IMR-90 (cell line): ENCODE measurements at regions not wholly inside any gene's neighbourhood (a gene's known extent, or its start where the extent isn't known, plus 50 kb on each side); places are given as distances from the start of the nearest gene placed in this dataset.

ENCODE experiments used
- ATAC-seq: fragments of 200-7000 bp; cut with Tn5 transposase; 2 replicates; pipeline ENCODE4 v1.9.1; 2020; ENCODE audit warnings: low read depth, mild to moderate bottlenecking, moderate library complexity
- BruUV-seq: library from RNA; stranded (reverse); fragments of 400-500 nt; replicated peaks from 2 replicates; lab custom pipeline; 2021; lab: Mats Ljungman, UMichigan
- CTCF ChIA-PET: fragments of 300-600 bp; formaldehyde crosslinking; extraction: SDS; loops from one replicate; lab custom pipeline; 2021; ENCODE audit warnings: antibody characterized with exemption; lab: Yijun Ruan, JAX
- POLR2A ChIA-PET: fragments of 300-600 bp; sonication (Branson Sonifier 250); formaldehyde crosslinking; loops from one replicate; lab custom pipeline; 2022; ENCODE audit warnings: antibody characterized with exemption; ENCODE audit not compliant: unreplicated experiment; lab: Charles Lee
- DNase-seq: peaks from one replicate; pipeline ENCODE4 v3.0.0; 2013
- H2AFZ ChIP-seq: replicated peaks from 2 replicates; pipeline ENCODE3; 2013; ENCODE audit warnings: low read length, mild to moderate bottlenecking; ENCODE audit not compliant: poor library complexity
- H2AK5ac ChIP-seq: 2 replicates; pipeline ENCODE4 v1.6.1; 2013; ENCODE audit warnings: low read depth, low read length, inconsistent platforms
- H2AK9ac ChIP-seq: replicated peaks from 2 replicates; pipeline ENCODE3; 2013; ENCODE audit warnings: mild to moderate bottlenecking, low read depth, low read length, moderate library complexity; ENCODE audit not compliant: poor library complexity
- H2BK120ac ChIP-seq: 2 replicates; pipeline ENCODE4 v1.6.1; 2013; ENCODE audit warnings: low read depth, low read length, inconsistent platforms
- H2BK15ac ChIP-seq: 3 replicates; pipeline ENCODE4 v1.6.1; 2013; ENCODE audit warnings: low read depth, low read length, inconsistent platforms
- H2BK20ac ChIP-seq: 2 replicates; pipeline ENCODE4 v1.6.1; 2013; ENCODE audit warnings: low read depth, mild to moderate bottlenecking, inconsistent platforms, low read length, moderate library complexity
- H2BK5ac ChIP-seq: 2 replicates; pipeline ENCODE4 v1.6.1; 2013; ENCODE audit warnings: mild to moderate bottlenecking, low read depth, low read length, inconsistent platforms; ENCODE audit not compliant: poor library complexity, severe bottlenecking
- H3K14ac ChIP-seq: replicated peaks from 2 replicates; pipeline ENCODE4 v1.6.1; 2013; ENCODE audit warnings: low read depth, low read length, inconsistent platforms
- H3K18ac ChIP-seq: 2 replicates; pipeline ENCODE4 v1.6.1; 2013; ENCODE audit warnings: low read depth, low read length, control low read depth
- H3K23ac ChIP-seq: 2 replicates; pipeline ENCODE4 v1.6.1; 2013; ENCODE audit warnings: low read depth, low read length, inconsistent platforms
- H3K27ac ChIP-seq: 2 replicates; pipeline ENCODE4 v1.5.1; 2013; ENCODE audit warnings: mild to moderate bottlenecking, control low read depth, low read length; ENCODE audit not compliant: insufficient read depth
- H3K27me3 ChIP-seq: 2 replicates; pipeline ENCODE4 v1.6.1; 2013; ENCODE audit warnings: low read length; ENCODE audit not compliant: control insufficient read depth, insufficient read depth
- H3K36me3 ChIP-seq: 2 replicates; pipeline ENCODE4 v1.6.1; 2013; ENCODE audit warnings: low read length, mixed read lengths; ENCODE audit not compliant: control insufficient read depth, insufficient read depth
- H3K4ac ChIP-seq: 2 replicates; pipeline ENCODE4 v1.6.1; 2013; ENCODE audit warnings: low read depth, low read length, inconsistent platforms
- H3K4me1 ChIP-seq: 2 replicates; pipeline ENCODE4 v1.6.1; 2013; ENCODE audit warnings: low read length, mixed read lengths; ENCODE audit not compliant: control insufficient read depth, insufficient read depth
- H3K4me2 ChIP-seq: 2 replicates; pipeline ENCODE4 v1.6.1; 2013; ENCODE audit warnings: low read depth, mild to moderate bottlenecking, control low read depth, low read length, moderate library complexity
- H3K4me3 ChIP-seq: 2 replicates; pipeline ENCODE4 v1.5.1; 2013; ENCODE audit warnings: low read depth, mild to moderate bottlenecking, control low read depth, low read length, moderate library complexity; ENCODE audit not compliant: insufficient read depth
- H3K56ac ChIP-seq: 2 replicates; pipeline ENCODE4 v1.6.1; 2013; ENCODE audit warnings: low read length, inconsistent platforms; ENCODE audit not compliant: insufficient read depth; ENCODE audit errors: extremely low read depth
- H3K79me1 ChIP-seq, 2 experiments: 2 replicates each; pipeline ENCODE4 v1.6.1; 2013; ENCODE audit warnings: low read length in 2 of 2, inconsistent platforms in 1 of 2, low read depth in 1 of 2
- H3K9ac ChIP-seq: 2 replicates; pipeline ENCODE4 v1.6.1; 2013; ENCODE audit warnings: low read depth, low read length, control low read depth
- H3K9me1 ChIP-seq: 2 replicates; pipeline ENCODE4 v1.6.1; 2013; ENCODE audit warnings: low read length, inconsistent platforms; ENCODE audit not compliant: insufficient read depth
- H3K9me3 ChIP-seq: 2 replicates; pipeline ENCODE4 v1.6.1; 2013; ENCODE audit warnings: low read length; ENCODE audit not compliant: control insufficient read depth, insufficient read depth
- H4K20me1 ChIP-seq: 2 replicates; pipeline ENCODE4 v1.6.1; 2013; ENCODE audit warnings: low read length, inconsistent platforms; ENCODE audit not compliant: insufficient read depth
- H4K5ac ChIP-seq: 2 replicates; pipeline ENCODE4 v1.6.1; 2013; ENCODE audit warnings: mild to moderate bottlenecking, low read depth, low read length, control low read depth
- H4K8ac ChIP-seq, 2 experiments: 2 replicates each; pipeline ENCODE4 v1.6.1; 2013; ENCODE audit warnings: low read depth in 2 of 2, low read length in 2 of 2, control low read depth in 1 of 2, inconsistent platforms in 1 of 2
- H4K91ac ChIP-seq: 2 replicates; pipeline ENCODE4 v1.6.1; 2013; ENCODE audit warnings: low read depth, low read length, inconsistent platforms; ENCODE audit not compliant: insufficient read depth
- BHLHE40 ChIP-seq: fragments of 150-350 bp; IDR thresholded peaks from 2 replicates; pipeline ENCODE4 v1.6.1; 2016; ENCODE audit warnings: mild to moderate bottlenecking, low read depth, low read length
- CEBPB ChIP-seq: IDR thresholded peaks from 2 replicates; pipeline ENCODE4 v1.6.1; 2012; ENCODE audit warnings: low read depth, low read length, improper control_type of control experiment
- CHD1 ChIP-seq: IDR thresholded peaks from 2 replicates; pipeline ENCODE4 v1.6.1; 2012; ENCODE audit warnings: low read depth, low read length, improper control_type of control experiment
- FOS ChIP-seq: fragments of 150-350 bp; IDR thresholded peaks from 2 replicates; pipeline ENCODE4 v1.6.1; 2016; ENCODE audit warnings: low read depth, low read length
- MAFK ChIP-seq: IDR thresholded peaks from 2 replicates; pipeline ENCODE4 v1.6.1; 2012; ENCODE audit warnings: low read depth, low read length, improper control_type of control experiment
- MAZ ChIP-seq: IDR thresholded peaks from 2 replicates; pipeline ENCODE4 v1.6.1; 2012; ENCODE audit warnings: low read depth, mild to moderate bottlenecking, low read length, improper control_type of control experiment, moderate library complexity, borderline replicate concordance
- MXI1 ChIP-seq: IDR thresholded peaks from 2 replicates; pipeline ENCODE4 v1.6.1; 2012; ENCODE audit warnings: low read depth, mild to moderate bottlenecking, low read length, moderate library complexity, borderline replicate concordance
- NFE2L2 ChIP-seq: fragments of 150-350 bp; IDR thresholded peaks from 2 replicates; pipeline ENCODE4 v1.6.1; 2016; ENCODE audit warnings: low read depth, mild to moderate bottlenecking, low read length
- POLR2A ChIP-seq: IDR thresholded peaks from 2 replicates; pipeline ENCODE4 v1.6.1; 2012; ENCODE audit warnings: mild to moderate bottlenecking, low read depth, low read length
- RAD21 ChIP-seq: IDR thresholded peaks from 2 replicates; pipeline ENCODE4 v1.6.1; 2012; ENCODE audit warnings: low read length, improper control_type of control experiment
- RCOR1 ChIP-seq: IDR thresholded peaks from 2 replicates; pipeline ENCODE4 v1.6.1; 2012; ENCODE audit warnings: mild to moderate bottlenecking, low read length, improper control_type of control experiment; ENCODE audit not compliant: insufficient replicate concordance
- RFX5 ChIP-seq: IDR thresholded peaks from 2 replicates; pipeline ENCODE4 v1.8.0; 2012; ENCODE audit warnings: low read depth, mild to moderate bottlenecking, low read length, moderate library complexity
- SMC3 ChIP-seq: fragments of 150-350 bp; IDR thresholded peaks from 2 replicates; pipeline ENCODE4 v1.6.1; 2016; ENCODE audit warnings: low read depth, mild to moderate bottlenecking, antibody characterized with exemption, low read length, moderate library complexity
- WGBS, 2 experiments: methylation state at CpG; one replicate each; pipeline versions ENCODE4 v1.1.5 to v1.1.7; 2013; ENCODE audit warnings: missing lambda C conversion rate in 2 of 2; ENCODE audit not compliant: insufficient read length in 1 of 2; ENCODE audit errors: extremely low coverage in 2 of 2; 5-methylcytosine and 5-hydroxymethylcytosine counted together
- dilution Hi-C: fragments of 300-500 bp; cut with HindIII; formaldehyde crosslinking; loops from one replicate; pipeline ENCODE4 v1.14.3; 2018; ENCODE audit warnings: low sequenced_read_pairs; ENCODE audit not compliant: unreplicated experiment
- in situ Hi-C: fragments of 300-500 bp; cut with MboI; formaldehyde crosslinking; loops from 3 replicates; pipeline ENCODE4 v1.14.3; 2019; ENCODE audit warnings: low sequenced_read_pairs, inconsistent platforms, mixed read lengths
- intact Hi-C: fragments of 100-400 bp; cut with micrococcal nuclease; formaldehyde crosslinking; loops from 2 replicates; pipeline ENCODE4 v1.10.0; 2022
- TF ChIP-seq, protein P1 (sequence below): fragments of 150-350 bp; IDR thresholded peaks from 2 replicates; pipeline ENCODE4 v1.6.1; 2016; ENCODE audit warnings: low read depth, mild to moderate bottlenecking, low read length, moderate library complexity, borderline replicate concordance
- TF ChIP-seq, protein P2 (sequence below): conservative IDR thresholded peaks from 2 replicates; pipeline ENCODE4 v1.5.1; 2012; ENCODE audit warnings: mild to moderate bottlenecking, low read depth, low read length, improper control_type of control experiment
- TF ChIP-seq, protein P3 (sequence below): fragments of 150-350 bp; IDR thresholded peaks from 2 replicates; pipeline ENCODE4 v1.6.1; 2017; ENCODE audit warnings: mild to moderate bottlenecking, antibody characterized with exemption, low read length, low read depth

DNA sequence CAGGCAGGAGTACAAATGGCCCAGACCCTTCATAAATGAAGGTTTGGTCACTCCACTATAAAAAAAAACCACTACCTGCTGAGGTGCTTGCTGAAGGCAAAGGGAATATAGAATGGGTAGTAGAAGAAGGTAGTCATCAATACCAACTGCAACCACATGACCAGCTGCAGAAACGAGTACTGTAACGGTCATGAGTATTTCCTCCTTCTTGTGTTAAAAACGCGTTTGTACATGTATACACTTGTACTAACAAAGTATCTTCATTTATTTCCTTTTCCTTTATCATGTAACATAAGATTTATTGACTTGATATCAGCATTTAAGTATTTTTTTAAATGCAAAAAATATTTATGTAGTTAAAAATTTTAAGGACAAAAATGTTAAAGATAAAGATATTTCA, 238.6 kb downstream of the TFAP2B start:
- intact Hi-C loops (no loop called here), dilution Hi-C loops (no loop called here), in situ Hi-C loops (no loop called here)
- Histone ChIP-seq H3K9ac (no peak overlapping the region), H2BK20ac (no peak overlapping the region), H3K4ac (no peak overlapping the region), H3K4me1 (no peaks in the 10 kb centered on the region), H3K14ac (no peak overlapping the region), H3K4me3 (no peak overlapping the region), H3K56ac (no peak overlapping the region), H4K91ac (no peak overlapping the region), H2AK9ac (no peak overlapping the region), H3K9me3 (peaks cover 6% of the 10 kb centered on the region), H2BK120ac (no peak overlapping the region), H2BK15ac (no peak overlapping the region), H3K23ac (no peak overlapping the region), H3K36me3 (no peaks in the 10 kb centered on the region), H3K18ac (no peak overlapping the region), H3K9me1 (no peaks in the 10 kb centered on the region), H4K20me1 (no peaks in the 10 kb centered on the region), H2AFZ (no peak overlapping the region), H4K8ac (no peak overlapping the region), H4K5ac (no peak overlapping the region), H3K27me3 (no peaks in the 10 kb centered on the region), H2BK5ac (no peak overlapping the region), H3K79me1 (no peaks in the 10 kb centered on the region), H2AK5ac (no peak overlapping the region), H3K27ac (no peak overlapping the region), H3K4me2 (no peak overlapping the region)
- ATAC-seq (no peak), DNase-seq (no peak)
- no peak for TF ChIP-seq CHD1
- no peak for TF ChIP-seq RAD21
- no peak for TF ChIP-seq CEBPB
- TF ChIP-seq, protein P1, sequence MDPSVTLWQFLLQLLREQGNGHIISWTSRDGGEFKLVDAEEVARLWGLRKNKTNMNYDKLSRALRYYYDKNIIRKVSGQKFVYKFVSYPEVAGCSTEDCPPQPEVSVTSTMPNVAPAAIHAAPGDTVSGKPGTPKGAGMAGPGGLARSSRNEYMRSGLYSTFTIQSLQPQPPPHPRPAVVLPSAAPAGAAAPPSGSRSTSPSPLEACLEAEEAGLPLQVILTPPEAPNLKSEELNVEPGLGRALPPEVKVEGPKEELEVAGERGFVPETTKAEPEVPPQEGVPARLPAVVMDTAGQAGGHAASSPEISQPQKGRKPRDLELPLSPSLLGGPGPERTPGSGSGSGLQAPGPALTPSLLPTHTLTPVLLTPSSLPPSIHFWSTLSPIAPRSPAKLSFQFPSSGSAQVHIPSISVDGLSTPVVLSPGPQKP: no peak
- TF ChIP-seq, protein P2, sequence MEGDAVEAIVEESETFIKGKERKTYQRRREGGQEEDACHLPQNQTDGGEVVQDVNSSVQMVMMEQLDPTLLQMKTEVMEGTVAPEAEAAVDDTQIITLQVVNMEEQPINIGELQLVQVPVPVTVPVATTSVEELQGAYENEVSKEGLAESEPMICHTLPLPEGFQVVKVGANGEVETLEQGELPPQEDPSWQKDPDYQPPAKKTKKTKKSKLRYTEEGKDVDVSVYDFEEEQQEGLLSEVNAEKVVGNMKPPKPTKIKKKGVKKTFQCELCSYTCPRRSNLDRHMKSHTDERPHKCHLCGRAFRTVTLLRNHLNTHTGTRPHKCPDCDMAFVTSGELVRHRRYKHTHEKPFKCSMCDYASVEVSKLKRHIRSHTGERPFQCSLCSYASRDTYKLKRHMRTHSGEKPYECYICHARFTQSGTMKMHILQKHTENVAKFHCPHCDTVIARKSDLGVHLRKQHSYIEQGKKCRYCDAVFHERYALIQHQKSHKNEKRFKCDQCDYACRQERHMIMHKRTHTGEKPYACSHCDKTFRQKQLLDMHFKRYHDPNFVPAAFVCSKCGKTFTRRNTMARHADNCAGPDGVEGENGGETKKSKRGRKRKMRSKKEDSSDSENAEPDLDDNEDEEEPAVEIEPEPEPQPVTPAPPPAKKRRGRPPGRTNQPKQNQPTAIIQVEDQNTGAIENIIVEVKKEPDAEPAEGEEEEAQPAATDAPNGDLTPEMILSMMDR: no peak
- no peak for TF ChIP-seq SMC3
- no peak for TF ChIP-seq NFE2L2
- TF ChIP-seq, protein P3, sequence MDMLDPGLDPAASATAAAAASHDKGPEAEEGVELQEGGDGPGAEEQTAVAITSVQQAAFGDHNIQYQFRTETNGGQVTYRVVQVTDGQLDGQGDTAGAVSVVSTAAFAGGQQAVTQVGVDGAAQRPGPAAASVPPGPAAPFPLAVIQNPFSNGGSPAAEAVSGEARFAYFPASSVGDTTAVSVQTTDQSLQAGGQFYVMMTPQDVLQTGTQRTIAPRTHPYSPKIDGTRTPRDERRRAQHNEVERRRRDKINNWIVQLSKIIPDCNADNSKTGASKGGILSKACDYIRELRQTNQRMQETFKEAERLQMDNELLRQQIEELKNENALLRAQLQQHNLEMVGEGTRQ: no peak
- TF ChIP-seq POLR2A: no peak
- TF ChIP-seq RFX5: no peak
- TF ChIP-seq RCOR1: no peak
- no peak for TF ChIP-seq MXI1
- no peak for TF ChIP-seq FOS
- no peak for TF ChIP-seq MAZ
- no peak for TF ChIP-seq BHLHE40
- no peak for TF ChIP-seq MAFK
- WGBS, 2 experiments: no CpG with 5 or more reads among the region's 4 CpGs
- POLR2A ChIA-PET: no interaction called here
- no TSS peak for BruUV-seq
- CTCF ChIA-PET: no interaction called here
